DMS153 (cell line): ENCODE measurements at regions not wholly inside any gene's neighbourhood (a gene's known extent, or its start where the extent isn't known, plus 50 kb on each side); places are given as distances from the start of the nearest gene placed in this dataset.

Experiments
- DNase-seq: peaks from one replicate; lab custom pipeline; 2025; lab: John Stamatoyannopoulos, UW

- DNase-seq, result no peak
These were observed 119.9 kb downstream of the FAM43A start for GRCh38 chr3:194805546-194805945.

GRCh38 chr3:194806991-194807630, 121.4 kb downstream of the FAM43A start:
- DNase-seq, result no peak

- no peak for DNase-seq
These were observed 123.0 kb downstream of the FAM43A start for GRCh38 chr3:194808640-194809097.

GRCh38 chr3:194809382-194809781, 123.7 kb downstream of the FAM43A start:
- DNase-seq, result no peak

- DNase-seq, result no peak
These were observed 124.4 kb downstream of the FAM43A start for GRCh38 chr3:194810076-194810475.

GRCh38 chr3:194811118-194811517, 125.4 kb downstream of the FAM43A start:
- DNase-seq, result no peak

GRCh38 chr3:194812176-194812575, 126.5 kb downstream of the FAM43A start:
- DNase-seq, result no peak

- DNase-seq, result no peak
These were observed 129.2 kb downstream of the FAM43A start for GRCh38 chr3:194814878-194815357.

GRCh38 chr3:194816748-194817591, 131.3 kb downstream of the FAM43A start:
- no peak for DNase-seq

- no peak for DNase-seq
These were observed 131.9 kb downstream of the FAM43A start for GRCh38 chr3:194817592-194817930.

- no peak for DNase-seq
These were observed 132.3 kb downstream of the FAM43A start for GRCh38 chr3:194817936-194818335.

GRCh38 chr3:194824100-194824499, 138.4 kb downstream of the FAM43A start:
- DNase-seq, result no peak

- DNase-seq, result no peak
These were observed 139.0 kb downstream of the FAM43A start for GRCh38 chr3:194824701-194825111.

GRCh38 chr3:194826594-194826993, 140.9 kb downstream of the FAM43A start:
- no peak for DNase-seq

- DNase-seq, result no peak
These were observed 141.8 kb downstream of the FAM43A start for GRCh38 chr3:194827486-194827885.

GRCh38 chr3:194828116-194828515, 142.4 kb downstream of the FAM43A start:
- DNase-seq, result no peak

GRCh38 chr3:194828926-194829325, 143.2 kb downstream of the FAM43A start:
- no peak for DNase-seq

- no peak for DNase-seq
These were observed 144.7 kb downstream of the FAM43A start for GRCh38 chr3:194830401-194830800.

- no peak for DNase-seq
These were observed 145.3 kb downstream of the FAM43A start for GRCh38 chr3:194830978-194831377.

GRCh38 chr3:194832346-194833104, 146.8 kb downstream of the FAM43A start:
- no peak for DNase-seq

- no peak for DNase-seq
These were observed 147.6 kb downstream of the FAM43A start for GRCh38 chr3:194833114-194833910.

GRCh38 chr3:194836661-194837060, 151.0 kb downstream of the FAM43A start:
- DNase-seq, result no peak
